Mesenchymal stem cell (in vitro differentiated cells and primary cell): ENCODE measurements at regions not wholly inside any gene's neighbourhood (a gene's known extent, or its start where the extent isn't known, plus 50 kb on each side); places are given as distances from the start of the nearest gene placed in this dataset.
"Not testable (repeated sequence)": the region's sequence is repeated elsewhere in the genome, so short reads cannot be mapped to it uniquely, and the experiment has no call there.

Experiments used
- DNase-seq: peaks from one replicate; pipeline ENCODE4 v3.0.0-alpha.2; 2013
- H2AFZ ChIP-seq: one replicate; pipeline ENCODE4 v1.6.1; 2013; ENCODE audit warnings: low read depth, mild to moderate bottlenecking, control low read depth, inconsistent platforms, low read length, moderate library complexity
- H2AK5ac ChIP-seq: 2 replicates; pipeline ENCODE4 v1.6.1; 2013; ENCODE audit warnings: low read length, moderate library complexity, mild to moderate bottlenecking, inconsistent platforms; ENCODE audit not compliant: severe bottlenecking
- H2BK120ac ChIP-seq: one replicate; pipeline ENCODE4 v1.6.1; 2013; ENCODE audit warnings: low read depth, mild to moderate bottlenecking, inconsistent platforms, low read length, moderate library complexity
- H2BK12ac ChIP-seq, 2 experiments: one replicate each; pipeline ENCODE4 v1.6.1; 2013; ENCODE audit warnings: inconsistent platforms in 2 of 2, low read length in 2 of 2, mild to moderate bottlenecking in 2 of 2, moderate library complexity in 2 of 2, control low read depth in 1 of 2
- H2BK15ac ChIP-seq: one replicate; pipeline ENCODE4 v1.6.1; 2013; ENCODE audit warnings: mild to moderate bottlenecking, low read depth, inconsistent platforms; ENCODE audit not compliant: poor library complexity, severe bottlenecking
- H2BK5ac ChIP-seq: 2 replicates; pipeline ENCODE4 v1.6.1; 2013; ENCODE audit warnings: low read depth, mild to moderate bottlenecking, low read length, control low read depth, inconsistent platforms; ENCODE audit not compliant: poor library complexity, severe bottlenecking
- H3K14ac ChIP-seq, 2 experiments: one replicate each; pipeline ENCODE4 v1.6.1; 2013; ENCODE audit warnings: inconsistent platforms in 2 of 2, low read length in 2 of 2, control low read depth in 1 of 2, mild to moderate bottlenecking in 1 of 2, moderate library complexity in 1 of 2
- H3K18ac ChIP-seq, 2 experiments: one replicate each; pipeline ENCODE4 v1.6.1; 2013; ENCODE audit warnings: inconsistent platforms in 2 of 2, low read length in 2 of 2, control low read depth in 1 of 2, low read depth in 1 of 2, mild to moderate bottlenecking in 1 of 2
- H3K23ac ChIP-seq, 2 experiments: one replicate each; pipeline ENCODE4 v1.6.1; 2013; ENCODE audit warnings: inconsistent platforms in 2 of 2, low read length in 2 of 2, mild to moderate bottlenecking in 2 of 2, moderate library complexity in 2 of 2, control low read depth in 1 of 2
- H3K27ac ChIP-seq: 2 replicates; pipeline ENCODE4 v1.5.1; 2013; ENCODE audit warnings: mild to moderate bottlenecking, moderate library complexity, low read length, control low read depth, inconsistent platforms; ENCODE audit not compliant: poor library complexity, severe bottlenecking
- H3K27me3 ChIP-seq, 2 experiments: 2 replicates each; pipeline versions ENCODE4 v1.6.1 to v1.7.0; 2013; ENCODE audit warnings: low read length in 2 of 2, mild to moderate bottlenecking in 2 of 2, moderate library complexity in 2 of 2, control low read depth in 1 of 2, inconsistent platforms in 1 of 2; ENCODE audit not compliant: control insufficient read depth in 1 of 2, insufficient read depth in 1 of 2
- H3K36me3 ChIP-seq, 2 experiments: 2 replicates each; pipeline versions ENCODE4 v1.6.1 to v1.7.0; 2013; ENCODE audit warnings: low read length in 2 of 2, control low read depth in 1 of 2, inconsistent platforms in 1 of 2, low read depth in 1 of 2, mild to moderate bottlenecking in 1 of 2; ENCODE audit not compliant: insufficient read depth in 2 of 2, control insufficient read depth in 1 of 2
- H3K4ac ChIP-seq, 2 experiments: one replicate each; pipeline ENCODE4 v1.6.1; 2013; ENCODE audit warnings: inconsistent platforms in 2 of 2, low read length in 2 of 2, mild to moderate bottlenecking in 2 of 2, moderate library complexity in 2 of 2, control low read depth in 1 of 2, low read depth in 1 of 2
- H3K4me1 ChIP-seq: 2 replicates; pipeline ENCODE4 v1.6.1; 2013; ENCODE audit warnings: low read depth, low read length, control low read depth; ENCODE audit not compliant: control insufficient read depth, insufficient read depth
- H3K4me2 ChIP-seq: 2 replicates; pipeline ENCODE4 v1.6.1; 2013; ENCODE audit warnings: low read length, mild to moderate bottlenecking, inconsistent platforms; ENCODE audit not compliant: poor library complexity, severe bottlenecking
- H3K4me3 ChIP-seq, 2 experiments: 2 replicates each; pipeline versions ENCODE4 v1.5.1 to v1.7.0; 2013; ENCODE audit warnings: low read length in 2 of 2, mild to moderate bottlenecking in 2 of 2, control low read depth in 1 of 2, low read depth in 1 of 2; ENCODE audit not compliant: insufficient read depth in 1 of 2
- H3K79me1 ChIP-seq: replicated peaks from 2 replicates; pipeline ENCODE4 v1.6.1; 2013; ENCODE audit warnings: mild to moderate bottlenecking, control low read depth, low read length, inconsistent platforms; ENCODE audit not compliant: poor library complexity, severe bottlenecking
- H3K9ac ChIP-seq: 2 replicates; pipeline ENCODE4 v1.7.0; 2013; ENCODE audit warnings: mild to moderate bottlenecking, low read length, moderate library complexity
- H3K9me3 ChIP-seq: 2 replicates; pipeline ENCODE4 v1.7.0; 2013; ENCODE audit warnings: mild to moderate bottlenecking, low read length; ENCODE audit not compliant: control insufficient read depth
- H4K8ac ChIP-seq: one replicate; pipeline ENCODE4 v1.6.1; 2013; ENCODE audit warnings: inconsistent platforms, mild to moderate bottlenecking, low read length, moderate library complexity
- H4K91ac ChIP-seq: one replicate; pipeline ENCODE4 v1.6.1; 2013; ENCODE audit warnings: mild to moderate bottlenecking, low read length, inconsistent platforms
- WGBS: methylation state at CpG from one replicate; pipeline ENCODE4 v1.1.7; 2013; ENCODE audit warnings: mixed read lengths; 5-methylcytosine and 5-hydroxymethylcytosine counted together

DNA sequence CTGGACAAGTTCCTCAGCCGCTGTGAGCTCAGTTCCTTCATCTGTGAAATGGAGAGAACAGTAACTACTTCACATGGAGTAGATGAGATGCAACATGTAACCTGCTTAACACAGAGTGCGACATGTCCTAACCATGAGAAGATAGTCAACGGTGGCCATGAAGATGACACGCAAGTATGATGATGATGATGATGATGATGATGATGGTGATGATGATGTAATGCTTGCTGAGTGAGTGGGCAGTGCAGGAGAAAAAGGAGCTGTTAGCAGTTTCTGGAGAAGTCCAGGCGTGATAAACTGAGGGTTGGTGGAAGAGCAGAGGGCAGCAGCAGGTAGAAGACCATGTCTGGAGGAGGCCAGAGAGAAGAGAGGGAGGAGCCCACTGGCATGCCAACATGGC lies 90.8 kb upstream of the CD82 start:
- Histone ChIP-seq H3K4me1 (no peaks in the 10 kb centered on the region), H2AFZ (no peak overlapping the region), H3K9me3 (no peaks in the 10 kb centered on the region), H3K23ac (no peak overlapping the region), H2BK120ac (no peak overlapping the region), H3K27me3 (peaks cover 53 to 69% of the 10 kb centered on the region in 2 experiments), H3K79me1 (no peaks in the 10 kb centered on the region), H3K9ac (no peak overlapping the region), H2BK5ac (no peak overlapping the region), H3K14ac (peak overlapping the region in 1 of 2 experiments; percentile 31), H3K18ac (no peak overlapping the region), H3K4me2 (no peak overlapping the region), H2BK12ac (no peak overlapping the region), H2BK15ac (no peak overlapping the region), H4K91ac (no peak overlapping the region), H3K4ac (no peak overlapping the region), H3K36me3 (no peaks in the 10 kb centered on the region), H2AK5ac (no peak overlapping the region), H4K8ac (no peak overlapping the region), H3K27ac (no peak overlapping the region), H3K4me3 (no peak overlapping the region)
- no peak for DNase-seq
- WGBS = 86% methylated on average over 5 of the region's 5 CpGs

DNA sequence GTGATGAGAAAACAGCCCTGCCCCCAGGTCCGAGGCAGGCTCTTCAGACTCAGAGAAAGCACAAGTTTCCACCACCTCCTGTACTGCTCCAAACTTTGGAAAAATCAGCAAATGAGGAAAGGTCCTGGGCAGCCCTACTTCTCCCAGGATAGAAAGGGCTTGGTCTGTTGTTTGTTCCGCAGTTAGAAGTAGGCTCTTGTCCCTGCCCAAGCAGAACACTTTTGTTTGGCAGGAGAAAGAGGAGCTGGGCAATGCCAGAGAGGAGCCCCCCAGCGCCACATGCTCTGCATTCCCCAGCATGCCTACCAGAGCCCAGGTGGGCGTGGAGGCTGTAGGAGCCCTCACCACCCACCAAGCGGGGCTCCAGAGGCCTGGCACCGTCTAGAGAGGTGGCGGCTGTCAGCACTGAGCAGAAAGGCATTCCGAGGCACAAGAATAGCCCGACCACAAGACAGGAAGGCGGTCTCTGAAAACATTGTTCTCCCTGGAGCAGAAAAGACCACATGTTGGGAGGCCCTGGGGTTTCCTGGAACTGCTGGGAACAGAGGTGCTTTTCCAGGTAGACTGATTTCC lies 90.3 kb upstream of the CD82 start:
- Histone ChIP-seq H4K8ac (no peak overlapping the region), H3K4me1 (no peaks in the 10 kb centered on the region), H3K27ac (no peak overlapping the region), H3K9me3 (no peaks in the 10 kb centered on the region), H3K4ac (no peak overlapping the region), H2BK12ac (no peak overlapping the region), H2BK15ac (no peak overlapping the region), H4K91ac (no peak overlapping the region), H2AK5ac (no peak overlapping the region), H3K27me3 (peaks cover 56 to 68% of the 10 kb centered on the region in 2 experiments), H3K79me1 (no peaks in the 10 kb centered on the region), H3K23ac (no peak overlapping the region), H3K36me3 (no peaks in the 10 kb centered on the region), H2BK5ac (no peak overlapping the region), H3K4me3 (no peak overlapping the region), H3K4me2 (no peak overlapping the region), H3K18ac (no peak overlapping the region), H2AFZ (no peak overlapping the region), H3K9ac (no peak overlapping the region), H3K14ac (no peak overlapping the region), H2BK120ac (no peak overlapping the region)
- WGBS = 71% methylated on average over 10 of the region's 10 CpGs
- no peak for DNase-seq

DNA sequence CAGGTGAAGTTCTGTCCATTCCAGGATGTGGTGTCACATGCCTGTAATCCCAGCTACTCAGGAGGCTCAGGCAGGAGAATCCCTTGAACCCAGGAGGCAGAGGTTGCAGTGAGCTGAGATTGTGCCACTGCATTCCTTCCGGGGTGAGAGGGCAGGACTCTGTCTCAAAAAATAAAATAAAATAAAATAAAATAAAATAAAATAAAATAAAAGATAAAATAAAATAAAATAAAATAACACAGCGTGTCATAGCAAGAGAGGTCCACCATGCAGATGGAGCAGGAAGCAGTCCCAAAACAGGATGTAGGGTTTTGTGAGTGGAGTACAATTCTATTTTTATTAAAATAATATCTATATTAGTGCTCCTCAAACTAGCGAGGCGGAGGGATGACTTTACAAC lies 83.1 kb upstream of the CD82 start:
- not testable (repeated sequence) for H4K8ac ChIP-seq, H3K36me3 ChIP-seq, H2BK15ac ChIP-seq, H3K4me3 ChIP-seq, H3K18ac ChIP-seq, H2BK5ac ChIP-seq, H3K4me1 ChIP-seq, H3K14ac ChIP-seq, H2AK5ac ChIP-seq, H3K4me2 ChIP-seq, H3K9me3 ChIP-seq, H3K9ac ChIP-seq, H2BK120ac ChIP-seq, H3K23ac ChIP-seq, H2BK12ac ChIP-seq, H2AFZ ChIP-seq, H3K79me1 ChIP-seq, H4K91ac ChIP-seq, H3K27ac ChIP-seq, DNase-seq, H3K4ac ChIP-seq
- H3K27me3 ChIP-seq = peaks cover 27 to 47% of the 10 kb centered on the region in 2 experiments
- WGBS = 100% methylated on average over 1 of the region's 4 CpGs

DNA sequence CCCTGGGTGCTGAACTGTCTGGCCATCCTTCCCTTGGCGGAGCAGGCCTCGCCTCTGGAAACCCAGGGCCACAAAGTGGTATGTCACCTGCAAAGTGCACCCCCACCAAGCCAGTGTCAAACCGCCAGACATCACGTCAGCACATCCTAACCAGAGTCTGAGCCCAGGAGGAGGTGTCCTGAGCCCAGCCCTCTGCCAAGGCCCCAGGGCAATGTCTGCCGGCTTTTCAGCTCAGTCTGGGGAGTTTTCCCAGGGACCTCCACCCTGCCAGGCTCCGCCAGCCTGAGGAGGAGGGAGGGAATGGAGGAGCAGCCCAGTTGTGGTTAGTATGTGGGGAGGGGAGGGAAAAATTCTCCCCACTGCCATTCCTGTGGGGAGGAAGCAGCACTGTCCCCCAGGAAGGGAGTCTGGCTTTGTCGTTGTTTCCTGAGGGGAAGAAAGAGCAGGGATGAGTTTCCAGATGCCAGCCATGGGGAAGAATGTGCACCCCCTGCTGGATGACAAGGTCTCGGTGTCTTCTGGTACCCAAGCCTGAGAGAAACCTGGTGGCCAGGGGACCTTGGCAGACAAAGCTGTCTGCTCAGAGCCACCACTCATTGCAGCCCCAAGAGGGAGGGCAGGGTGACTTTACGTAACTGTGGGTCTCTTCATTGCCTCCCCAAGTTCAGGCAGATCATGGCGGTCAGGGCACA lies 81.4 kb upstream of the CD82 start:
- H3K9me3 ChIP-seq = peaks cover 4% of the 10 kb centered on the region
- no peak overlapping the region for H2BK120ac ChIP-seq
- H2BK15ac ChIP-seq = no peak overlapping the region
- H3K18ac ChIP-seq = no peak overlapping the region
- no peaks in the 10 kb centered on the region for H3K36me3 ChIP-seq
- H2BK5ac ChIP-seq = no peak overlapping the region
- no peak overlapping the region for H4K91ac ChIP-seq
- no peak overlapping the region for H3K4ac ChIP-seq
- no peak overlapping the region for H2AK5ac ChIP-seq
- no peaks in the 10 kb centered on the region for H3K79me1 ChIP-seq
- peaks cover 31 to 45% of the 10 kb centered on the region in 2 experiments for H3K27me3 ChIP-seq
- WGBS = 74% methylated on average over 10 of the region's 10 CpGs
- H2BK12ac ChIP-seq = no peak overlapping the region
- H3K4me1 ChIP-seq = no peaks in the 10 kb centered on the region
- H4K8ac ChIP-seq = no peak overlapping the region
- no peak overlapping the region for H3K9ac ChIP-seq
- H3K23ac ChIP-seq = no peak overlapping the region
- no peak overlapping the region for H3K4me2 ChIP-seq
- H2AFZ ChIP-seq = no peak overlapping the region
- H3K27ac ChIP-seq = no peak overlapping the region
- H3K4me3 ChIP-seq = no peak overlapping the region
- no peak overlapping the region for H3K14ac ChIP-seq
- peak; percentile 6 for DNase-seq
